ENCODE measurements at regions not wholly inside any gene's neighbourhood (a gene's known extent, or its start where the extent isn't known, plus 50 kb on each side); places are given as distances from the start of the nearest gene placed in this dataset.

DNA sequence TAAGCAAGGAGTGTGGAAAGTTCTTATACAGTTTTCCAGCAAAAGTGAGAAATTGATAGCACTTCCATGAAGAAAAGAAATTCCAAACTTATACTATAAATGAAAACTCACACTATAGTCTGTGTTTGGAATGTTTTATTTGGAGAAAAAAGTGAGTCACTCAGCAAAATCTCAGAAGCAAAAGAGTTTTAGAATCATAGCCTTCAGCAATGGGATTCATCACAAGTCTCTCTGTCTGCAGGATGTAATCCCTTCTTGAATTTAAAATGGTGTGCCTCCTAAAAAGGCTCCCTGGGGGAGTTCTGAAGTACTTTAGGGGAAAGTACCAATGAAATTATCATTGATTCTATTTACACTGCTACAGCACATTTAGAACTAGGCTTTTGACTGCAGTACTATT lies 756.4 kb downstream of the XPNPEP1 start:
- H3K9me2 ChIP-seq (ENCODE audit: insufficient read depth): no peaks in the 10 kb centered on the region
- ATAC-seq (no peak), DNase-seq (ENCODE audit: low read depth, low spot score) (no peak)
- POLR2A ChIA-PET: no interaction called here
- H2AFZ ChIP-seq (ENCODE audit: low read depth, low read length, poor library complexity, severe bottlenecking): no peak overlapping the region
- RAD21 ChIA-PET (ENCODE audit: low non-redundant PET in 1 of 2, low total read pairs in 2 of 2, uncharacterized antibody in 2 of 2, unreplicated experiment in 2 of 2): no interaction called here
- H3K27ac ChIP-seq (ENCODE audit: low read depth, low read length): no peak overlapping the region
- BruUV-seq (replicated peaks): no TSS peak
- H3K36me3 ChIP-seq (ENCODE audit: control insufficient read depth in 1 of 2, insufficient read depth in 2 of 2, low read length in 2 of 2): no peaks in the 10 kb centered on the region
- no peak overlapping the region for H3K4me2 ChIP-seq (ENCODE audit: low read length)
- H4K20me1 ChIP-seq (ENCODE audit: insufficient read depth): no peaks in the 10 kb centered on the region
- CTCF ChIA-PET: no interaction called here
- no peaks in the 10 kb centered on the region for H3K79me2 ChIP-seq (ENCODE audit: insufficient read depth, low read length)
- H3K27me3 ChIP-seq (ENCODE audit: insufficient read depth, low read length): no peaks in the 10 kb centered on the region
- H3K4me1 ChIP-seq (ENCODE audit: control insufficient read depth in 1 of 2, insufficient read depth in 2 of 2, low read length in 2 of 2): no peaks in the 10 kb centered on the region
- H3K4me3 ChIP-seq (replicated peaks in 1 of 2; ENCODE audit: low read depth in 1 of 2, low read length in 2 of 2): no peak overlapping the region
- H3K9ac ChIP-seq (ENCODE audit: low read length): no peak overlapping the region
- intact Hi-C loops (cut with micrococcal nuclease): no loop called here
- peaks cover 32 to 46% of the 10 kb centered on the region in 2 experiments; a peak in 2 of 4 replicates for H3K9me3 ChIP-seq (ENCODE audit: control insufficient read depth in 1 of 2, insufficient read depth in 1 of 2, low read depth in 1 of 2, low read length in 2 of 2)
- no peak for TF ChIP-seq CBX3 (IDR thresholded peaks at IDR 0.05; ENCODE audit: low read depth)

DNA sequence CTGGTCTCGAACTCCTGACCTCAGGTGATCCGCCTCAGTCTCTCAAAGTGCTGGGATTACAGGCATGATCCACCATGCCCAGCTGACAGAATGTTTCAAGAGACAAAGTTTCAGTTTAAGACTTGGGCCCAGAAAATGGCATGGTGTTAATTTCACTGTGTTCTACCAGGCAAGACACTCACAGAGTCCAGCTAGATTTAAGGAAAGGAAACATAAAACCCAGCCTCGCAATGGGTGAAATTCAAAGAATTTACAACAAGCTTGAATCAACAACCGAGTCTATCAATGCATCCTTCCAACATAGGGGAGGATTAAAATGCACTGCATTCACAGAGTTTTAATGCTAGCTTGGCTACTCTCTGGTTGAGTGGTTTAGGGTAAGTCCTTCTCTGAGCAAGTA lies 764.0 kb downstream of the XPNPEP1 start:
- ChIA-PET POLR2A (no interaction called here), RAD21 (ENCODE audit: low non-redundant PET in 1 of 2, low total read pairs in 2 of 2, uncharacterized antibody in 2 of 2, unreplicated experiment in 2 of 2) (no interaction called here), CTCF (no interaction called here)
- ATAC-seq (no peak), DNase-seq (ENCODE audit: low read depth, low spot score) (no peak)
- Histone ChIP-seq H3K9me3 (ENCODE audit: control insufficient read depth in 1 of 2, insufficient read depth in 1 of 2, low read depth in 1 of 2, low read length in 2 of 2) (peaks cover 25 to 32% of the 10 kb centered on the region in 2 experiments; a peak in 3 of 4 replicates), H3K36me3 (ENCODE audit: control insufficient read depth in 1 of 2, insufficient read depth in 2 of 2, low read length in 2 of 2) (no peaks in the 10 kb centered on the region), H3K4me3 (replicated peaks in 1 of 2; ENCODE audit: low read depth in 1 of 2, low read length in 2 of 2) (no peak overlapping the region), H2AFZ (ENCODE audit: low read depth, low read length, poor library complexity, severe bottlenecking) (no peak overlapping the region), H3K9me2 (ENCODE audit: insufficient read depth) (no peaks in the 10 kb centered on the region), H3K4me2 (ENCODE audit: low read length) (no peak overlapping the region), H3K27ac (ENCODE audit: low read depth, low read length) (no peak overlapping the region), H3K27me3 (ENCODE audit: insufficient read depth, low read length) (no peaks in the 10 kb centered on the region), H4K20me1 (ENCODE audit: insufficient read depth) (no peaks in the 10 kb centered on the region), H3K9ac (ENCODE audit: low read length) (no peak overlapping the region), H3K79me2 (ENCODE audit: insufficient read depth, low read length) (no peaks in the 10 kb centered on the region), H3K4me1 (ENCODE audit: control insufficient read depth in 1 of 2, insufficient read depth in 2 of 2, low read length in 2 of 2) (no peaks in the 10 kb centered on the region)
- intact Hi-C loops (cut with micrococcal nuclease): no loop called here
- no TSS peak for BruUV-seq (replicated peaks)
- TF ChIP-seq ZFX (IDR thresholded peaks at IDR 0.05) (no peak), RAD21 (IDR thresholded peaks at IDR 0.05; ENCODE audit: low read depth) (no peak), ELF1 (IDR thresholded peaks at IDR 0.05; ENCODE audit: borderline replicate concordance, low read depth) (no peak), ZNF274 (IDR thresholded peaks at IDR 0.05; ENCODE audit: low read depth, low read length) (no peak), MAX (IDR thresholded peaks at IDR 0.05) (no peak), SP1 (IDR thresholded peaks at IDR 0.05; ENCODE audit: low read depth) (no peak), POLR2A (IDR thresholded peaks at IDR 0.05; ENCODE audit: borderline replicate concordance, extremely low read depth, insufficient read depth, insufficient read length) (no peak), REST (IDR thresholded peaks at IDR 0.05; ENCODE audit: low read depth) (no peak), TCF7L2 (IDR thresholded peaks at IDR 0.05; ENCODE audit: borderline replicate concordance, extremely low read depth, insufficient read depth, insufficient read length) (no peak), ATF3 (IDR thresholded peaks at IDR 0.05) (no peak), EZH2phosphoT487 (IDR thresholded peaks at IDR 0.05; ENCODE audit: borderline replicate concordance) (no peak)

Measured in HCT116 (cell line).